Activated CD4-positive, alpha-beta T cell treated with anti-CD3 and anti-CD28 coated beads for 36 hours (primary cell): ENCODE measurements at regions not wholly inside any gene's neighbourhood (a gene's known extent, or its start where the extent isn't known, plus 50 kb on each side); places are given as distances from the start of the nearest gene placed in this dataset.

Experiments
- ATAC-seq: fragments of 200-7000 bp; cut with Tn5 transposase; one replicate; pipeline ENCODE4 v1.10.0; 2021; ENCODE audit warnings: mild to moderate bottlenecking, moderate library complexity
- CTCF ChIA-PET: fragments of 350-600 bp; sonication (Branson Sonifier 250); formaldehyde crosslinking; loops from one replicate; lab custom pipeline; 2021; ENCODE audit warnings: antibody characterized with exemption; lab: Charles Lee
- POLR2A ChIA-PET: fragments of 350-600 bp; sonication (Branson Sonifier 250); formaldehyde crosslinking; loops from one replicate; lab custom pipeline; 2021; ENCODE audit warnings: antibody characterized with exemption, inconsistent platforms; lab: Charles Lee
- DNase-seq: peaks from one replicate; pipeline ENCODE4 v3.0.0-alpha.2; 2020
- H3K27ac Mint-ChIP-seq: one replicate; pipeline ENCODE4 v1.8.0; 2021; ENCODE audit warnings: mixed read lengths
- H3K27me3 Mint-ChIP-seq: one replicate; pipeline ENCODE4 v1.8.0; 2021; ENCODE audit warnings: mixed read lengths
- H3K36me3 Mint-ChIP-seq: one replicate; pipeline ENCODE4 v1.8.0; 2021; ENCODE audit warnings: low read depth, mixed read lengths
- H3K4me1 Mint-ChIP-seq: one replicate; pipeline ENCODE4 v1.8.0; 2021; ENCODE audit warnings: mixed read lengths
- H3K4me3 Mint-ChIP-seq: one replicate; pipeline ENCODE4 v1.8.0; 2021; ENCODE audit warnings: mild to moderate bottlenecking, moderate library complexity, mixed read lengths
- H3K9me3 Mint-ChIP-seq: one replicate; pipeline ENCODE4 v1.8.0; 2021; ENCODE audit warnings: low read depth, mixed read lengths
- intact Hi-C, 2 experiments: fragments of 100-400 bp; cut with DNase I in 1 of 2; cut with micrococcal nuclease in 1 of 2; formaldehyde crosslinking; loops; one replicate each; pipeline versions ENCODE4 v1.14.2 to v1.15.1; 2022 to 2024; cut with DNase I, micrococcal nuclease

DNA sequence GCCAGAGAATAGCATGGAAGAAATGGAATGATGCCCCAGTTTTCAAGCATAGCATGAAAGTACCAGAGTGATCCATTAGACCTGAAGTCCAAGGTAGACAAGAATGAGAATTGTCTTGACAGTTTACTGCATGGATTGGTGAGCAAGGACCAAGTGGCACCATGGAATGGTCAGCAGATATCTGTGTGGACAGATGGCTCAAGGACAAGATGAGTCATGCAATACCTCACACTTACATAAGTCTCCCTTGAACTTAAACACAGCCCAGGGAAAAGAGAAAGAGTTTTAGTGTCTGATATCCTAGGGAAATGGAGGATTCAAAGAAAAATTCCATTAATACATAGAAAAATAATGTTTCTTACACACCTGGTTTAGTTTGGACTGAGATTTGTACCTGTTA, 195.2 kb downstream of the MRPL39 start:
- DNase-seq, result no peak
- intact Hi-C loops, result no loop called here
- Mint-ChIP-seq H3K9me3 (peaks cover 6% of the 10 kb centered on the region), H3K36me3 (peaks cover 13% of the 10 kb centered on the region), H3K4me1 (peaks cover 6% of the 10 kb centered on the region), H3K27ac (no peak overlapping the region), H3K4me3 (no peak overlapping the region), H3K27me3 (no peaks in the 10 kb centered on the region)
- ChIA-PET CTCF (interaction anchor here (1.0 to 1.3 kb wide), 2 partner anchors 9 to 35 kb away, joined by 3 to 5 read pairs; no protein-coding TSS in a partner anchor), POLR2A (no interaction called here)
- no peak for ATAC-seq

- Mint-ChIP-seq H3K36me3 (peaks cover 9% of the 10 kb centered on the region), H3K4me3 (no peak overlapping the region), H3K27me3 (no peaks in the 10 kb centered on the region), H3K9me3 (peaks cover 6% of the 10 kb centered on the region), H3K4me1 (no peaks in the 10 kb centered on the region), H3K27ac (no peak overlapping the region)
- intact Hi-C loops, result no loop called here
- CTCF ChIA-PET, result no interaction called here
- POLR2A ChIA-PET, result no interaction called here
- ATAC-seq (no peak), DNase-seq (no peak)
These were observed 197.3 kb downstream of the MRPL39 start for GRCh38 chr21:25409978-25410377.

- intact Hi-C loops, result no loop called here
- no peak overlapping the region for H3K4me3 Mint-ChIP-seq
- ATAC-seq, result no peak
These were observed 198.6 kb downstream of the MRPL39 start for GRCh38 chr21:25408666-25409065.

DNA sequence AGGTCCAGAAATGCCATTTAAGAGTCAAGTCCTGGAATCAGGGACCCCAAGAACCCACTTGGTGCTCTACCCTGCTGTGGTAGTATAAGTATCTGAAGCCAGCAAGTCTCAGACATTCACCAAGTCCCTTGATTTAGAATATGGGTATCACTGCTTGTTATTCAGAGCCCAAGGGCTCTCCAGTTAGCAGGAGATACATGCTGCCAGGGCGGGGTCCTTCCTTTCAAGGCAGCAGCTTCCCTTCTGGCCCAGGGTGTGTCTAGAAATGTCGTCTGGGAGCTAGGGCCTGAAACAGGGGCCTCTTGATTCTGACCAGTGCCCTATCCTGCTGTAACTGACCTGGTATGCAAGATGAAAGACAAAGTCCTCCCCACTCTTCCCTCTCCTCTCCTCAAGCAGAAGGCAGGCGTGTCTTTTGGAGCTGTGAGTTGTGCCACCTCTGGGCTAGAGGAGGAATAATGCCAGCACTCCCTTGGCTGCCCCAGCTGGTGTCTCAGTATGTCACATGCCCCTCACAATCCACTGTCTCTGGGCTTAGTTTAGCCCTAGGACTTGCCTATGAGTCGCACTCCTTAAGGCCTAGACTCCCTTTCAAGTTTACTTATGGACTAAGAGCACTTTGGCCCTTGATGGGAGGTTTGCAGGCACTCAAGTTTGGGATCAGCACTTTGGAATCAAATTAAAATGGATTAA, 200.2 kb downstream of the MRPL39 start:
- ChIA-PET POLR2A (no interaction called here), CTCF (interaction anchor here (0.8 to 1.9 kb wide), 3 partner anchors 9 to 166 kb away, joined by 3 to 4 read pairs (median 3); no protein-coding TSS in a partner anchor)
- intact Hi-C loops, result no loop called here
- Mint-ChIP-seq H3K4me3 (no peak overlapping the region), H3K27me3 (no peaks in the 10 kb centered on the region), H3K9me3 (no peaks in the 10 kb centered on the region), H3K27ac (no peak overlapping the region), H3K36me3 (peaks cover 16% of the 10 kb centered on the region), H3K4me1 (peaks cover 6% of the 10 kb centered on the region)
- ATAC-seq (no peak), DNase-seq (no peak)

More at GRCh38 chr21:25408666-25409065, 198.6 kb downstream of the MRPL39 start:
- H3K4me1 Mint-ChIP-seq, result no peaks in the 10 kb centered on the region
- H3K27me3 Mint-ChIP-seq, result no peaks in the 10 kb centered on the region
- no peak for DNase-seq
- no peak overlapping the region for H3K27ac Mint-ChIP-seq
- POLR2A ChIA-PET, result no interaction called here
- peaks cover 7% of the 10 kb centered on the region for H3K36me3 Mint-ChIP-seq
- CTCF ChIA-PET, result interaction anchor here (0.5 to 1.9 kb wide), 3 partner anchors 12 to 188 kb away, joined by 3 to 4 read pairs (median 3); no protein-coding TSS in a partner anchor
- no peaks in the 10 kb centered on the region for H3K9me3 Mint-ChIP-seq

DNA sequence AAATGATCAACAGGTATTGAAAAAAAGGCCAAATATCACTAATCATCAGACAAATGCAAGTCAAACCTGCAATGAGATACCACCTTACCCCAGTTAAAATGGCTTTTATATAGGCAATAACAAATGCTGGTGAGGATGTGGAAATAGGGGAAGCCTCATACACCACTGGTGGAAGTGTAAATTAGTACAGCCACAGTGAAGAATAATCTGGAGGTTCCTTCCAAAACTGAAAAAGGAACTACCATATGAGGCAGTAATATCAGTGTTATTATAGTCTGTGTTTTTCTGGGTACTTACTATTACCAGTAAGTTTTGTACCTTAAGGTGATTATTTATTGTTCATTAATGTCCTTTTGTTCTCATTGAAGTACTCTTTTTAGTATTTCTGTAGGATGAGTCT, 201.3 kb downstream of the MRPL39 start:
- H3K4me1 Mint-ChIP-seq, result peaks cover 10% of the 10 kb centered on the region
- H3K36me3 Mint-ChIP-seq, result peaks cover 19% of the 10 kb centered on the region
- H3K27ac Mint-ChIP-seq, result no peak overlapping the region
- DNase-seq (no peak), ATAC-seq (no peak)
- no peak overlapping the region for H3K4me3 Mint-ChIP-seq
- H3K27me3 Mint-ChIP-seq, result no peaks in the 10 kb centered on the region
- no peaks in the 10 kb centered on the region for H3K9me3 Mint-ChIP-seq
- ChIA-PET CTCF (interaction anchor here (0.5 to 1.3 kb wide), 3 partner anchors 10 to 123 kb away, joined by 3 to 4 read pairs (median 3); no protein-coding TSS in a partner anchor), POLR2A (no interaction called here)
- intact Hi-C loops, result no loop called here

- Mint-ChIP-seq H3K36me3 (peaks cover 21% of the 10 kb centered on the region), H3K27ac (no peak overlapping the region), H3K27me3 (no peaks in the 10 kb centered on the region), H3K9me3 (no peaks in the 10 kb centered on the region), H3K4me3 (no peak overlapping the region), H3K4me1 (peaks cover 20% of the 10 kb centered on the region)
- ChIA-PET POLR2A (no interaction called here), CTCF (interaction anchor here (0.6 to 1.2 kb wide), 2 partner anchors 17 to 20 kb away, joined by 4 read pairs; no protein-coding TSS in a partner anchor)
- DNase-seq (peak; percentile 39), ATAC-seq (no peak)
- intact Hi-C loops, result no loop called here
These were observed 204.9 kb downstream of the MRPL39 start for GRCh38 chr21:25402134-25402961.

- Mint-ChIP-seq H3K36me3 (peaks cover 21% of the 10 kb centered on the region), H3K27me3 (no peaks in the 10 kb centered on the region), H3K27ac (no peak overlapping the region), H3K9me3 (no peaks in the 10 kb centered on the region), H3K4me1 (peaks cover 35% of the 10 kb centered on the region), H3K4me3 (no peak overlapping the region)
- no peak for ATAC-seq
- intact Hi-C loops, result no loop called here
- ChIA-PET POLR2A (no interaction called here), CTCF (interaction anchor here (1.1 kb wide), 1 partner anchor 21 kb away, joined by 3 read pairs; no protein-coding TSS in a partner anchor)
- no peak for DNase-seq
These were observed 206.9 kb downstream of the MRPL39 start for GRCh38 chr21:25400427-25400826.

DNA sequence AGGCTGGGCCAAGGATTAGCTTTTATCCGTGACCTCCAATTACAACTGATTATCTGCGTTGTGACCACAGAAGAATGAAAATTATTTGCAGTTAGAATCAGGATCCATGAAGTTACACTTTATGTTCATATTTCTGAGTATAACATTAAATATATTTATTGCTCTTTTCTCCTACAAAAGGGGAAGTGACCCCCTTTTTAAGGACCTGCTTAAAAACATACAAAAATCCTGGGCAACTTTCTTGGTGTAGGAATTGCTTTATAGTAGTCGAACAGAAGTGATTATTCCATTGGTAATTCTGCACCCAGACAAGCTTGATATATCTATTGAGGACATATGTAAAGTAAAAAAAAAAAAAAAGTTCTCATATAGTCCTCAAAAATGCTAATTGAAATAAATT, 208.7 kb downstream of the MRPL39 start:
- H3K4me3 Mint-ChIP-seq, result no peak overlapping the region
- H3K27ac Mint-ChIP-seq, result no peak overlapping the region
- ChIA-PET CTCF (interaction anchor here (0.9 to 1.4 kb wide), 3 partner anchors 14 to 185 kb away, joined by 3 read pairs; no protein-coding TSS in a partner anchor), POLR2A (interaction anchor here (0.5 kb wide), 1 partner anchor 163 kb away, joined by 4 read pairs; no protein-coding TSS in a partner anchor)
- H3K27me3 Mint-ChIP-seq, result no peaks in the 10 kb centered on the region
- no peaks in the 10 kb centered on the region for H3K9me3 Mint-ChIP-seq
- ATAC-seq, result no peak
- no peak for DNase-seq
- peaks cover 17% of the 10 kb centered on the region for H3K36me3 Mint-ChIP-seq
- intact Hi-C loops, result no loop called here
- H3K4me1 Mint-ChIP-seq, result peaks cover 41% of the 10 kb centered on the region

GRCh38 chr21:25396135-25396711, 211.1 kb downstream of the MRPL39 start:
- ChIA-PET CTCF (interaction anchor here (0.7 to 2.8 kb wide), 4 partner anchors 11 to 33 kb away, joined by 3 to 13 read pairs (median 4); no protein-coding TSS in a partner anchor), POLR2A (interaction anchor here (0.6 to 1.6 kb wide), 6 partner anchors 24 to 177 kb away, joined by 3 to 5 read pairs (median 5); no protein-coding TSS in a partner anchor)

DNA sequence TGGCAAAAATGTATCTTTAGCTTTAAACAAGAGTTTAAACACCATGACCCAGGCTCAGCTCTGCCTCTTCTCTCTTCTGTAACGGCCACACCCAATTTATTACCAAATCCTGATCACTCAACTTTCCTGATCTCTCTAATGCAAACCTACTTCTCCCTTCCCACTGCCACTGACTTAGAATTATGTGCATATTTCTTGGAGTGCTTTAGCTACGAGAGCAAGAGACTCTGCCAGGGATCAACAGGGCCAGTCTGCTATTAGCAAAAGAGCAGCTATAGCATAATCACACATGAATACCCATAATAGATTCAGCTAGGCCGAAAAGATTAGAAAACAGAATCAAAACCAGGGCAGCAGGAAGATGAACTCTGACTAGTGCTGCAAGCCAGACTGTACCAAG, 215.5 kb downstream of the MRPL39 start:
- Mint-ChIP-seq H3K27ac (no peak overlapping the region), H3K4me1 (peaks cover 22% of the 10 kb centered on the region), H3K9me3 (no peaks in the 10 kb centered on the region), H3K36me3 (peaks cover 3% of the 10 kb centered on the region), H3K4me3 (no peak overlapping the region), H3K27me3 (no peaks in the 10 kb centered on the region)
- ChIA-PET POLR2A (interaction anchor here (0.7 kb wide), 1 partner anchor 887 kb away, joined by 6 read pairs; no protein-coding TSS in a partner anchor), CTCF (interaction anchor here (0.6 to 1.7 kb wide), 5 partner anchors 11 to 310 kb away, joined by 3 to 8 read pairs (median 4); no protein-coding TSS in a partner anchor)
- DNase-seq (no peak), ATAC-seq (no peak)
- intact Hi-C loops, result no loop called here

More at GRCh38 chr21:25396135-25396711, 211.1 kb downstream of the MRPL39 start:
- peak overlapping the region; percentile 54 for H3K4me3 Mint-ChIP-seq
- intact Hi-C loops, result loop anchor here (1.0 to 2.0 kb wide), 10 partner anchors 25 to 338 kb away; partner anchors contain the start of genes ATP5PF (in 1 of the 2) and GABPA (in 1 of the 2)
- peak; percentile 98 for ATAC-seq
- no peaks in the 10 kb centered on the region for H3K27me3 Mint-ChIP-seq
- no peaks in the 10 kb centered on the region for H3K9me3 Mint-ChIP-seq
- peaks cover 31% of the 10 kb centered on the region for H3K4me1 Mint-ChIP-seq
- H3K36me3 Mint-ChIP-seq, result peaks cover 5% of the 10 kb centered on the region
- peak; percentile 89 for DNase-seq
- peak overlapping the region; percentile 93 for H3K27ac Mint-ChIP-seq
